Natural killer cell (primary cell): ENCODE measurements at regions not wholly inside any gene's neighbourhood (a gene's known extent, or its start where the extent isn't known, plus 50 kb on each side); places are given as distances from the start of the nearest gene placed in this dataset.

ENCODE experiments used
- ATAC-seq, 3 donors: fragments of 150-1000 bp in 2 of 3; fragments of 200-7000 bp in 1 of 3; cut with Tn5 transposase; 1 replicate in 1 of 3; 2 replicates in 2 of 3; pipeline ENCODE4 v1.10.0; 2021; ENCODE audit warnings: mild to moderate bottlenecking in 2 of 3, moderate library complexity in 2 of 3
- DNase-seq, 2 donors: peaks; one replicate each; pipeline versions ENCODE4 v3.0.0 to v3.0.0-alpha.2; 2013 to 2021; ENCODE audit warnings: mixed read lengths in 1 of 2
- H3K27ac ChIP-seq: one replicate; pipeline ENCODE4 v1.5.1; 2013; ENCODE audit warnings: mild to moderate bottlenecking, low read length
- H3K27me3 ChIP-seq: one replicate; pipeline ENCODE4 v1.6.1; 2013; ENCODE audit warnings: low read length; ENCODE audit not compliant: control insufficient read depth, insufficient read depth
- H3K36me3 ChIP-seq: one replicate; pipeline ENCODE4 v1.6.1; 2013; ENCODE audit warnings: low read length; ENCODE audit not compliant: control insufficient read depth, insufficient read depth
- H3K4me1 ChIP-seq: one replicate; pipeline ENCODE4 v1.6.1; 2013; ENCODE audit warnings: low read length; ENCODE audit not compliant: control insufficient read depth, insufficient read depth
- H3K4me3 ChIP-seq: one replicate; pipeline ENCODE4 v1.5.1; 2013; ENCODE audit warnings: low read length
- H3K9me3 ChIP-seq: one replicate; pipeline ENCODE4 v1.6.1; 2013; ENCODE audit warnings: low read length; ENCODE audit not compliant: control insufficient read depth, insufficient read depth
- H3K27ac Mint-ChIP-seq, 2 donors: one replicate each; pipeline ENCODE4 v1.8.0; 2022; ENCODE audit warnings: mild to moderate bottlenecking in 2 of 2, mixed read lengths in 2 of 2, moderate library complexity in 1 of 2
- H3K27me3 Mint-ChIP-seq, 2 donors: one replicate each; pipeline ENCODE4 v1.8.0; 2022; ENCODE audit warnings: low read depth in 2 of 2, mixed read lengths in 2 of 2
- H3K36me3 Mint-ChIP-seq: one replicate; pipeline ENCODE4 v1.8.0; 2022; ENCODE audit warnings: mixed read lengths
- H3K4me1 Mint-ChIP-seq, 2 donors: one replicate each; pipeline ENCODE4 v1.8.0; 2022; ENCODE audit warnings: mixed read lengths in 2 of 2
- H3K4me3 Mint-ChIP-seq: one replicate; pipeline ENCODE4 v1.8.0; 2022; ENCODE audit warnings: mild to moderate bottlenecking, moderate library complexity, mixed read lengths
- H3K9me3 Mint-ChIP-seq, 2 donors: one replicate each; pipeline ENCODE4 v1.8.0; 2022; ENCODE audit warnings: mixed read lengths in 2 of 2
- CTCF ChIP-seq: fragments of 200-600 bp; IDR thresholded peaks from one replicate; pipeline ENCODE4 v1.8.0; 2022; ENCODE audit warnings: antibody characterized with exemption
- WGBS: methylation state at CpG from one replicate; pipeline ENCODE4 v1.1.7; 2013; ENCODE audit warnings: missing lambda C conversion rate; ENCODE audit not compliant: insufficient coverage; 5-methylcytosine and 5-hydroxymethylcytosine counted together
- intact Hi-C: fragments of 100-400 bp; cut with micrococcal nuclease; formaldehyde crosslinking; loops from one replicate; pipeline ENCODE4 v1.14.2; 2022

- DNase-seq = peak in 1 of 2 donors; percentile 5
- Histone ChIP-seq H3K4me3 (no peak overlapping the region), H3K36me3 (no peaks in the 10 kb centered on the region), H3K9me3 (no peaks in the 10 kb centered on the region), H3K27me3 (no peaks in the 10 kb centered on the region), H3K27ac (no peak overlapping the region), H3K4me1 (no peaks in the 10 kb centered on the region)
- H3K27me3 Mint-ChIP-seq = peaks cover 9 to 12% of the 10 kb centered on the region in 2 donors
- intact Hi-C loops = no loop called here
- no peak for TF ChIP-seq CTCF
- no peaks in the 10 kb centered on the region for H3K9me3 Mint-ChIP-seq
- no peak overlapping the region for H3K4me3 Mint-ChIP-seq
- peaks cover 0 to 6% of the 10 kb centered on the region in 2 donors for H3K4me1 Mint-ChIP-seq
- 93% methylated on average over 1 of the region's 1 CpG for WGBS
- H3K27ac Mint-ChIP-seq = no peak overlapping the region
- no peaks in the 10 kb centered on the region for H3K36me3 Mint-ChIP-seq
- ATAC-seq = no peak
Measured at GRCh38 chr11:69243496-69244200, 50.3 kb upstream of the MYEOV start.
